OCI-LY3 (cell line): ENCODE measurements at regions not wholly inside any gene's neighbourhood (a gene's known extent, or its start where the extent isn't known, plus 50 kb on each side); places are given as distances from the start of the nearest gene placed in this dataset.

Experiments used
- H2AFZ ChIP-seq: fragments of 200-600, 300-600 bp; shearing (Covaris generic); 2 replicates; pipeline ENCODE4 v1.6.0; 2014; ENCODE audit warnings: antibody characterized with exemption, low read depth, low read length
- H3K27ac ChIP-seq: fragments of 200-600, 300-600 bp; sonication (generic); 2 replicates; pipeline ENCODE4 v1.5.1; 2014; ENCODE audit warnings: mild to moderate bottlenecking, low read length, moderate library complexity, mixed read lengths
- H3K27me3 ChIP-seq: fragments of 200-600, 300-600 bp; sonication (generic); 2 replicates; pipeline ENCODE4 v1.6.1; 2014; ENCODE audit warnings: low read depth, low read length, mixed read lengths
- H3K36me3 ChIP-seq: fragments of 200-600, 300-600 bp; sonication (generic); replicated peaks from 2 replicates; pipeline ENCODE3; 2014; ENCODE audit warnings: low read depth, low read length, mixed read lengths
- H3K4me1 ChIP-seq: fragments of 300-600, 200-600 bp; sonication (generic); 2 replicates; pipeline ENCODE4 v1.6.1; 2014; ENCODE audit warnings: low read length, mixed read lengths
- H3K4me2 ChIP-seq: fragments of 200-600, 300-600 bp; sonication (generic); 2 replicates; pipeline ENCODE4 v1.6.1; 2014; ENCODE audit warnings: low read length, mixed read lengths
- H3K4me3 ChIP-seq: fragments of 300-600, 200-600 bp; sonication (generic); 2 replicates; pipeline ENCODE4 v1.5.1; 2014; ENCODE audit warnings: antibody characterized with exemption, mild to moderate bottlenecking, low read length, moderate library complexity
- H3K79me2 ChIP-seq: fragments of 300-600, 200-600 bp; shearing (Covaris generic); 2 replicates; pipeline ENCODE4 v1.6.1; 2014; ENCODE audit warnings: mild to moderate bottlenecking, low read length, mixed read lengths
- H3K9ac ChIP-seq: fragments of 300-600, 200-600 bp; shearing (Covaris generic); 2 replicates; pipeline ENCODE4 v1.6.0; 2014; ENCODE audit warnings: mild to moderate bottlenecking, low read length, moderate library complexity
- H3K9me3 ChIP-seq: fragments of 200-600, 300-600 bp; shearing (Covaris generic); 2 replicates; pipeline ENCODE4 v1.6.1; 2014; ENCODE audit warnings: low read length, mixed read lengths; ENCODE audit not compliant: insufficient read depth
- H4K20me1 ChIP-seq: fragments of 200-600, 300-600 bp; sonication (generic); 2 replicates; pipeline ENCODE4 v1.6.1; 2016; ENCODE audit warnings: low read length, mixed read lengths; ENCODE audit not compliant: insufficient read depth
- EZH2phosphoT487 ChIP-seq: fragments of 200-600 bp; shearing (Covaris generic); IDR thresholded peaks from 2 replicates; pipeline ENCODE4 v1.6.1; 2018; ENCODE audit warnings: antibody characterized with exemption, mixed run types, low read depth
- TF ChIP-seq, protein P1 (sequence below): fragments of 200-600, 300-600 bp; sonication (generic); IDR thresholded peaks from 2 replicates; pipeline ENCODE4 v1.5.1; 2014; ENCODE audit warnings: antibody characterized with exemption, low read length, low read depth

DNA sequence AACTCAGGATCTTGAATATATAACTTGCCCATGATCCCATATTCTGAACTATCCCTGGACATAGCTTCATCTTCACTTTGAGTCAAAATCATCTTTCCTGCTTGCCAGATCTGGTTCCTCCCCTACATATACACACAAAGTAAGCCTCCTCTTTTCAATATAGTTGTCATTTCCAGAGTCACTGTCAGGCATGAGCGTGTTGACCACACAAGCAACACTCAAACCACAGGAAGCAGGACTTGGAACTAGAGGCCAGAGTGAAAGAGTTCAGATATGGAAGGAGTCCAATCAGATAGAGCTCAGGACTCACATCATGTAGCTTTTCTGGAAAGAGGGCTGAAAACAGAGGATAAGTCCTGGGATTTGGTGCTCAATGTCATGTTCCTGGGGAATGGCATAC lies 1140.6 kb downstream of the BCL11B start:
- no peak overlapping the region for H2AFZ ChIP-seq
- H3K27ac ChIP-seq, result no peak overlapping the region
- no peaks in the 10 kb centered on the region for H4K20me1 ChIP-seq
- TF ChIP-seq, protein P1, sequence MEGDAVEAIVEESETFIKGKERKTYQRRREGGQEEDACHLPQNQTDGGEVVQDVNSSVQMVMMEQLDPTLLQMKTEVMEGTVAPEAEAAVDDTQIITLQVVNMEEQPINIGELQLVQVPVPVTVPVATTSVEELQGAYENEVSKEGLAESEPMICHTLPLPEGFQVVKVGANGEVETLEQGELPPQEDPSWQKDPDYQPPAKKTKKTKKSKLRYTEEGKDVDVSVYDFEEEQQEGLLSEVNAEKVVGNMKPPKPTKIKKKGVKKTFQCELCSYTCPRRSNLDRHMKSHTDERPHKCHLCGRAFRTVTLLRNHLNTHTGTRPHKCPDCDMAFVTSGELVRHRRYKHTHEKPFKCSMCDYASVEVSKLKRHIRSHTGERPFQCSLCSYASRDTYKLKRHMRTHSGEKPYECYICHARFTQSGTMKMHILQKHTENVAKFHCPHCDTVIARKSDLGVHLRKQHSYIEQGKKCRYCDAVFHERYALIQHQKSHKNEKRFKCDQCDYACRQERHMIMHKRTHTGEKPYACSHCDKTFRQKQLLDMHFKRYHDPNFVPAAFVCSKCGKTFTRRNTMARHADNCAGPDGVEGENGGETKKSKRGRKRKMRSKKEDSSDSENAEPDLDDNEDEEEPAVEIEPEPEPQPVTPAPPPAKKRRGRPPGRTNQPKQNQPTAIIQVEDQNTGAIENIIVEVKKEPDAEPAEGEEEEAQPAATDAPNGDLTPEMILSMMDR, result no peak
- no peak for TF ChIP-seq EZH2phosphoT487
- H3K4me3 ChIP-seq, result no peak overlapping the region
- H3K9ac ChIP-seq, result no peak overlapping the region
- no peak overlapping the region for H3K4me2 ChIP-seq
- no peaks in the 10 kb centered on the region for H3K27me3 ChIP-seq
- H3K36me3 ChIP-seq, result no peaks in the 10 kb centered on the region
- H3K4me1 ChIP-seq, result peaks cover 6% of the 10 kb centered on the region; the same call in 1 of the 2 replicates
- H3K9me3 ChIP-seq, result no peaks in the 10 kb centered on the region
- no peaks in the 10 kb centered on the region for H3K79me2 ChIP-seq

DNA sequence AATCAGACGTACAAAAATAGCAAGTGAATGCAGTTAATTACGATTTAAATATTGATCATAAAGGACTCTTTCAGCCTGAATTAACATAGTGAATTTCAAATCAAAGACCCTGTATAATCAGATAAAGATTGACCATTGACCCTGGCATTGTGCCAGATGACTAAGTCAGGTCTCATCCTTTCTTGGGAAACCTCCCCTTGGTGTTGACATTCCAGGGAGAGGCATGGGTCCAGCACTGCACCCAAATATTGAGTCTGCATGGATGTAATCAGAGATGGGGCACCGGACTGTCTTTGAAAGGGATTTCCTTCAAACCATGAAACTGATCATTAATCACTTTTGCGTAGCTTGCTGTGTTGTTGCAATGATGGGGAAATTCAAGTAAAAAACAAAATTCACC lies 1138.2 kb downstream of the BCL11B start:
- Histone ChIP-seq H3K36me3 (no peaks in the 10 kb centered on the region), H3K79me2 (no peaks in the 10 kb centered on the region), H3K9ac (no peak overlapping the region), H3K4me3 (no peak overlapping the region), H3K4me1 (peaks cover 20% of the 10 kb centered on the region), H3K27ac (no peak overlapping the region), H2AFZ (no peak overlapping the region), H3K27me3 (no peaks in the 10 kb centered on the region), H3K9me3 (no peaks in the 10 kb centered on the region), H3K4me2 (no peak overlapping the region), H4K20me1 (no peaks in the 10 kb centered on the region)
- no peak for TF ChIP-seq EZH2phosphoT487
- TF ChIP-seq, protein P1, result no peak

DNA sequence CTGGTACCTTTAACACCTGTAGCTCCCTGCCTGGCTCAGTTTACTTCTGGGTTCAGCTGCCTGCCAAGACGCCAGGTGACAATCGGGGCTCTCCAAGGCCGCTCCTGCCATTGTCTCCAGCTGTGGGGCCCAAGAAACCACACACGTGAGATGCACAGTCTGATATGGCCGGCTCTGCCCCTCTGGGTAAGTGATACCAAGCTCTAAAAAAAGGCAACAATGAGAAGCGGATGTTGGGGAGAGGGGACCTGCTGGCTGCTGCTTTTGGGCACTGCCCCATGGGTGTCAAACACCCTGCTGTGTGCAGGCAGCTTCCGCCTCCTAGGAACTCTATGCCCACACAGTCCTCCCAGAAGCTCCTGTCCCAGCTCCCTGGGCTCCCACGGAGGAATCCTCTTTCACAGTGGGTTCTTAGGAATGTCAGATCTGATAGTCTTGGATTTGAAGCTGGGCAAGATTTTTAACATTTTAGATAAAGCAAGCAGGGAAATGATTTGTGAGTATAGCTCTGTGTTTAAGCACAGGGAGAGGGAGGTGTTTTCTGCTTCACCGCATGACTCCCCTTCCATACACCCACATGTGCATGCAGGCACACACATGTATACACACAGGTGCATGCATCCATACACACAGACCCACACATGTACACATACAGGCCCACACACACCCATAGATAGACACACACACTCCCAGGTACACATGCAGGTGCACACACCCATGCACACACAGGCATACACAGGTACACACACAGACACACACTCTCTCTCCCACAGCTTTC lies 1135.8 kb downstream of the BCL11B start:
- Histone ChIP-seq H2AFZ (peak overlapping the region; percentile 63; the same call in 1 of the 2 replicates), H3K4me3 (no peak overlapping the region), H3K36me3 (no peaks in the 10 kb centered on the region), H3K27me3 (no peaks in the 10 kb centered on the region), H3K4me2 (no peak overlapping the region), H4K20me1 (no peaks in the 10 kb centered on the region), H3K9me3 (no peaks in the 10 kb centered on the region), H3K9ac (no peak overlapping the region), H3K27ac (no peak overlapping the region), H3K79me2 (no peaks in the 10 kb centered on the region), H3K4me1 (peaks cover 43% of the 10 kb centered on the region)
- TF ChIP-seq, protein P1, result no peak

DNA sequence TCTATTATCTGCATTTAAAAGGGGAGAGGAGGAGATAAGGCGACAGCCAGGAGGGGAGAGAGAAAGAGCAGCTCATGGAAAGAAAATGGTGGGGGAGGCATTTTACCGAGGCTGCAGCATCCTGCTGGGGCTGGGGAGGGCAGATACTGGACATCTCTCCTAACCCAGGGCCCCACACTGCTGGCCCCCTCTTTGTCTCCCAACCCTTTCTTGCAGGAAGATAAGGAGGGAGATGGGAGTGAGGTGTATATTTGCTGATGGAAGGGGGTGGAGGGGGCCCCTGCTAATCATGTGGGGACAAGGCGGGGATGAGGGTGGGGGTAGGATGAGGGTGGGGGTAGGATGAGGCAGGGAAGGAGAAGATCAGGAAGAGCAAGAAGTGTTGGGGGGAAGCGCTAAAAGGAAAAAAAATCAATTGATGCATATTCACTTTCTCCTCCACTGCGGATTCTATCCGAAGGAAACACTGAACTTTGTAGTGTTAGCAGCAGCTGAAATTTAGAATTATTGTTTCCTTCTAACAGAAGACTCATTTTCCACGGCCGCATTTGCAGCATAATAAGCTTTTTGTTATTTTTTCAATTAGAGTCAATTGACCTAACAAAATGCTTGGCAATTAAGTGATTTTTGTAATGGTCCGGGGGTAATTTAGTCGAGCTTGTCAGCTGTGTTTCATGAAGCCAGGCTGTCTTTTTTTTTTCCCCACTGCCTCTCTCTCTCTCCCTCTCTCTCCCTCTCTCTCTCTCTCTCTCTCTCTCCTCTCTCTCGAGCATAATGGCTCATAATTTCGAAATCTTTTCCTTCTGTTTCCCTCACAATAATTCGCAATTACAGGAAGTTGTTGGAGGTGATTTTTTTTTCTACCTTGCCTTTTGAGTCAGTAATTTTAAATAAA lies 1134.6 kb downstream of the BCL11B start:
- Histone ChIP-seq H3K4me1 (peaks cover 53% of the 10 kb centered on the region), H3K4me2 (peak overlapping the region; percentile 61), H2AFZ (peak overlapping the region; percentile 66; the same call in 1 of the 2 replicates), H3K9ac (peak overlapping the region; percentile 50; the same call in 1 of the 2 replicates), H3K27ac (no peak overlapping the region), H4K20me1 (no peaks in the 10 kb centered on the region), H3K9me3 (no peaks in the 10 kb centered on the region), H3K27me3 (no peaks in the 10 kb centered on the region), H3K79me2 (no peaks in the 10 kb centered on the region), H3K36me3 (no peaks in the 10 kb centered on the region), H3K4me3 (no peak overlapping the region)
- TF ChIP-seq EZH2phosphoT487, result no peak
